MM.1S (cell line): ENCODE measurements at regions not wholly inside any gene's neighbourhood (a gene's known extent, or its start where the extent isn't known, plus 50 kb on each side); places are given as distances from the start of the nearest gene placed in this dataset.

Source experiments
- EZH2 ChIP-seq: fragments of 300-600 bp; sonication (generic); optimal IDR thresholded peaks from 2 replicates; pipeline ENCODE3; 2017; ENCODE audit warnings: low read depth, mild to moderate bottlenecking, antibody characterized with exemption, low read length, mixed read lengths
- TF ChIP-seq, protein P1 (sequence below): fragments of 300-600 bp; sonication (generic); IDR thresholded peaks from 2 replicates; pipeline ENCODE4 v1.5.1; 2016; ENCODE audit warnings: antibody characterized with exemption, low read length, mixed read lengths

DNA sequence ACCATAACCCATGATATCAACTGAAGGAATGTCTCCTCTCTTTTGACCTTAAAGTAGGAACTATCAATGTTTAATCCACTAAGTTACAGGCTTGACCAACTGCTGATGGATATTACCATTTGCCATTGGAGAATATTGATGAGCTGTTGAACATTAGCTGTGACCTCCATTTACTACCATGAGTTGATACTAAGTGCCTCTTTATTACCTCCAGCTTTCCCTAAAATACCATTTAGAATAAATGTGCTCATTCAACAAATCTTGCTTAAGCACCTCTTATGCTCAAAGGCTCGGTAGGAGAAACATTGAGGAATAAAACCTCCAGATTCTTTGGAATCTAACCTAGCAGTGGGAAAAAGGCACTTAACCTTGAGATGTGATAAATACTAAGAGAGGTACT, 81.2 kb downstream of the FAM124B start:
- TF ChIP-seq, protein P1, sequence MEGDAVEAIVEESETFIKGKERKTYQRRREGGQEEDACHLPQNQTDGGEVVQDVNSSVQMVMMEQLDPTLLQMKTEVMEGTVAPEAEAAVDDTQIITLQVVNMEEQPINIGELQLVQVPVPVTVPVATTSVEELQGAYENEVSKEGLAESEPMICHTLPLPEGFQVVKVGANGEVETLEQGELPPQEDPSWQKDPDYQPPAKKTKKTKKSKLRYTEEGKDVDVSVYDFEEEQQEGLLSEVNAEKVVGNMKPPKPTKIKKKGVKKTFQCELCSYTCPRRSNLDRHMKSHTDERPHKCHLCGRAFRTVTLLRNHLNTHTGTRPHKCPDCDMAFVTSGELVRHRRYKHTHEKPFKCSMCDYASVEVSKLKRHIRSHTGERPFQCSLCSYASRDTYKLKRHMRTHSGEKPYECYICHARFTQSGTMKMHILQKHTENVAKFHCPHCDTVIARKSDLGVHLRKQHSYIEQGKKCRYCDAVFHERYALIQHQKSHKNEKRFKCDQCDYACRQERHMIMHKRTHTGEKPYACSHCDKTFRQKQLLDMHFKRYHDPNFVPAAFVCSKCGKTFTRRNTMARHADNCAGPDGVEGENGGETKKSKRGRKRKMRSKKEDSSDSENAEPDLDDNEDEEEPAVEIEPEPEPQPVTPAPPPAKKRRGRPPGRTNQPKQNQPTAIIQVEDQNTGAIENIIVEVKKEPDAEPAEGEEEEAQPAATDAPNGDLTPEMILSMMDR, result no peak
- TF ChIP-seq EZH2, result no peak
